ENCODE measurements at regions not wholly inside any gene's neighbourhood (a gene's known extent, or its start where the extent isn't known, plus 50 kb on each side); places are given as distances from the start of the nearest gene placed in this dataset.

- no peak for TF ChIP-seq POLR2A (IDR thresholded peaks at IDR 0.05)
- no peak for TF ChIP-seq CTCF (IDR thresholded peaks at IDR 0.05)
- no peak for TF ChIP-seq EP300 (IDR thresholded peaks at IDR 0.05)
- TF ChIP-seq POLR2AphosphoS5 (IDR thresholded peaks at IDR 0.05): no peak
These were observed 113.0 kb downstream of the CRYAA start for GRCh38 chr21:43281661-43282357.
